ENCODE measurements at regions not wholly inside any gene's neighbourhood (a gene's known extent, or its start where the extent isn't known, plus 50 kb on each side); places are given as distances from the start of the nearest gene placed in this dataset.
"Not testable (repeated sequence)": the region's sequence is repeated elsewhere in the genome, so short reads cannot be mapped to it uniquely, and the experiment has no call there.

DNA sequence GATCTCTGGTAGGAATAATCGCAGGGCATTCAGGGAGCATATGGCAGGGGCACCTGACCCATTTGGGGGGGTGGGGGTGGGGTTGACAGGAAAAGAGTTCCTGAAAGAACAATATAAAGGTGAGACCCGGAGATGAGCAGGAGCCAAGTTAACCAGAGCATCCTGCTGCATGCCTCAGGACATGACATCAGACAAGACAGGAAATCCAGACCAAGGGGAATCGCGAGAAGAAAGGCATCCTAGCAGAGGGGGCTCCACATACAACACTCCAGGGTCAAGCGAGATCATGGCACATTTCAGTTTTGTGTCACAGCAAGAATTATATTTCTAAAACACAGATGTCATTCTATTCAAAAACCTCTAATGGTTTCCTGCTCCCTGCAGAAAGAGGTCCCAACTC is 393.1 kb downstream of the COG6 start:
- Histone ChIP-seq H3K4me1 (no peaks in the 10 kb centered on the region), H3K4me3 (no peak overlapping the region), H3K9me3 (no peaks in the 10 kb centered on the region), H3K27me3 (no peaks in the 10 kb centered on the region), H3K36me3 (no peaks in the 10 kb centered on the region), H3K27ac (no peak overlapping the region)
- DNase-seq (ENCODE audit: low spot score in 2 of 2): no peak
- TF ChIP-seq POLR2AphosphoS5 (IDR thresholded peaks at IDR 0.05) (no peak), POLR2A (IDR thresholded peaks at IDR 0.05) (no peak)
- TF ChIP-seq, protein P1, sequence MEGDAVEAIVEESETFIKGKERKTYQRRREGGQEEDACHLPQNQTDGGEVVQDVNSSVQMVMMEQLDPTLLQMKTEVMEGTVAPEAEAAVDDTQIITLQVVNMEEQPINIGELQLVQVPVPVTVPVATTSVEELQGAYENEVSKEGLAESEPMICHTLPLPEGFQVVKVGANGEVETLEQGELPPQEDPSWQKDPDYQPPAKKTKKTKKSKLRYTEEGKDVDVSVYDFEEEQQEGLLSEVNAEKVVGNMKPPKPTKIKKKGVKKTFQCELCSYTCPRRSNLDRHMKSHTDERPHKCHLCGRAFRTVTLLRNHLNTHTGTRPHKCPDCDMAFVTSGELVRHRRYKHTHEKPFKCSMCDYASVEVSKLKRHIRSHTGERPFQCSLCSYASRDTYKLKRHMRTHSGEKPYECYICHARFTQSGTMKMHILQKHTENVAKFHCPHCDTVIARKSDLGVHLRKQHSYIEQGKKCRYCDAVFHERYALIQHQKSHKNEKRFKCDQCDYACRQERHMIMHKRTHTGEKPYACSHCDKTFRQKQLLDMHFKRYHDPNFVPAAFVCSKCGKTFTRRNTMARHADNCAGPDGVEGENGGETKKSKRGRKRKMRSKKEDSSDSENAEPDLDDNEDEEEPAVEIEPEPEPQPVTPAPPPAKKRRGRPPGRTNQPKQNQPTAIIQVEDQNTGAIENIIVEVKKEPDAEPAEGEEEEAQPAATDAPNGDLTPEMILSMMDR (IDR thresholded peaks at IDR 0.05): no peak
- intact Hi-C loops (cut with DNase I; ENCODE audit: low total_unique reads): no loop called here

GRCh38 chr13:40052954-40053353 is 397.5 kb downstream of the COG6 start:
- DNase-seq (ENCODE audit: low spot score in 2 of 2): no peak
- Histone ChIP-seq H3K9me3 (no peaks in the 10 kb centered on the region), H3K27ac (no peak overlapping the region), H3K36me3 (no peaks in the 10 kb centered on the region), H3K4me3 (no peak overlapping the region), H3K27me3 (no peaks in the 10 kb centered on the region), H3K4me1 (no peaks in the 10 kb centered on the region)
- TF ChIP-seq, protein P1 (IDR thresholded peaks at IDR 0.05): no peak
- intact Hi-C loops (cut with DNase I; ENCODE audit: low total_unique reads): no loop called here

- intact Hi-C loops (cut with DNase I; ENCODE audit: low total_unique reads): no loop called here
- no peaks in the 10 kb centered on the region for H3K27me3 ChIP-seq
- H3K27ac ChIP-seq: no peak overlapping the region
- no peak for DNase-seq (ENCODE audit: low spot score in 2 of 2)
- H3K9me3 ChIP-seq: no peaks in the 10 kb centered on the region
- no peak overlapping the region for H3K4me3 ChIP-seq
- TF ChIP-seq POLR2AphosphoS5 (IDR thresholded peaks at IDR 0.05) (no peak), POLR2A (IDR thresholded peaks at IDR 0.05) (no peak)
- TF ChIP-seq, protein P1 (IDR thresholded peaks at IDR 0.05): no peak
- no peaks in the 10 kb centered on the region for H3K4me1 ChIP-seq
- H3K36me3 ChIP-seq: no peaks in the 10 kb centered on the region
Measured at GRCh38 chr13:40053401-40053800, 397.9 kb downstream of the COG6 start.

- H3K36me3 ChIP-seq; intact Hi-C loops (cut with DNase I; ENCODE audit: low total_unique reads): not testable (repeated sequence)
Measured at GRCh38 chr13:40054422-40054821, 399.0 kb downstream of the COG6 start.

DNA sequence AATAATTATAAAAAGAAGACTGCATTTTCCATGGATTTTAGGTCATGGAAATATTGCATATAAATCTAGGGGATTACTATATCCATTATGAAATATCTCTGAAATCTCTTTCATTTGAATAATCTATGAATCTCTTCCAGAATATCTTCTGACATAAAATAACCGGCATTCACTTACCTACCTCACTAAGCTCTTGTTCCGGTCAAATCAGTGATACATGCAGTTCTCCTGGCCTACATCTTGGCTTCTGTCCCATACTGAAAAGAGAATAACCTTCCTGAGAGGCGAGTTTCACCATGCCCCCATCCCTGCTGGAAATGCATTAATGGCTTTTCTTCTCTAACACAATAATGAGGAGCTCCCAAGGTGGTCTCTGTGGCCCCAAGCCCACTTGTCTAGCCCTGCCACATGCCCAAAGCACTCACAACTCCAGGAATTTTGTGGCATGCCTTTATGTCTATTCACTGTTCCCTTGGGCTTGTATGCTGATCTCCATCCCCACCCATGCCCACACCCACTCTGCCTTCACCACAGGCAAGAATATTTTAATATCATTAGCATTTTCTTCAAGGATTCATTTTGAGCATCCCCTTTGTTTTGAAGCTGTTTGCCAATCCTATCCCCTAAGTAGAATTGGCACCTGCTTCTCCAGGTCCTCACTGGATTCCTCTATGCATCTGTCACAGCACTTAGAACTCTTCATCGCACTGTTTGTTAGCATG is 401.6 kb downstream of the COG6 start:
- peaks cover 0 to 5% of the 10 kb centered on the region in 2 donors for H3K4me1 ChIP-seq
- intact Hi-C loops (cut with DNase I; ENCODE audit: low total_unique reads): no loop called here
- H3K27ac ChIP-seq: no peak overlapping the region
- H3K27me3 ChIP-seq: no peaks in the 10 kb centered on the region
- TF ChIP-seq POLR2A (IDR thresholded peaks at IDR 0.05) (no peak), POLR2AphosphoS5 (IDR thresholded peaks at IDR 0.05) (no peak)
- TF ChIP-seq, protein P1 (IDR thresholded peaks at IDR 0.05): no peak
- no peaks in the 10 kb centered on the region for H3K36me3 ChIP-seq
- H3K9me3 ChIP-seq: no peaks in the 10 kb centered on the region
- no peak overlapping the region for H3K4me3 ChIP-seq
- no peak for DNase-seq (ENCODE audit: low spot score in 2 of 2)

More at GRCh38 chr13:40054422-40054821, 399.0 kb downstream of the COG6 start:
- H3K27me3 ChIP-seq; H3K4me1 ChIP-seq; H3K4me3 ChIP-seq; H3K27ac ChIP-seq; H3K9me3 ChIP-seq; DNase-seq (ENCODE audit: low spot score in 2 of 2): not testable (repeated sequence)

All from breast epithelium (tissue), 4 donors.